GM10266 (cell line): ENCODE measurements at regions not wholly inside any gene's neighbourhood (a gene's known extent, or its start where the extent isn't known, plus 50 kb on each side); places are given as distances from the start of the nearest gene placed in this dataset.

ENCODE experiments used
- DNase-seq: peaks from one replicate; pipeline ENCODE4 v3.0.0; 2012; ENCODE audit errors: extremely low spot score
- TF ChIP-seq, protein P1 (sequence below): IDR thresholded peaks from 2 replicates; pipeline ENCODE4 v1.5.1; 2012; ENCODE audit warnings: mild to moderate bottlenecking, low read depth; ENCODE audit not compliant: control insufficient read depth, insufficient read depth; ENCODE audit errors: missing control alignments

DNA sequence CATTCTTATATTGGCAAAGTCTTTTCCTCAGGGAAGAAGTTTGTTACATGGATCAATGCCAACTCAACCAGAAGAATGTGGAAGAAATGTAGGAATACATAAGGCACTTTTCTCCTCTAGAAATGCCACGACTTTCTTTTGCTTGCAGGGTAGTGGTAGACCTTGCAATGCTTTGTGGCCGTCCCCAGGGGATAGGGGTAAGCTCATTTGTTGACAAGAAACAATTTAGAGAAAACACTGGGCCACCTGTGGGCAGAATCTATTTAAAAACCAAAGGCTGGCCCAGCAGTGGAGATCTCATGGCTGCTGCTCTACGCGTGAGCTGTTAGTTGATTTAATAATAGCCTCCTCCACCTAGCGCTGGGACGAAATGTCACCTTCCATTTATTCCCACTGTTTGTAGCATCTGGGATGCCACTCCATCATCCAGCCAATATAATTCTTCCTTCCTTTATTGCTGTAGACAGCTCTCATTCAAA lies 64.6 kb upstream of the PFN2 start:
- DNase-seq: no peak

DNA sequence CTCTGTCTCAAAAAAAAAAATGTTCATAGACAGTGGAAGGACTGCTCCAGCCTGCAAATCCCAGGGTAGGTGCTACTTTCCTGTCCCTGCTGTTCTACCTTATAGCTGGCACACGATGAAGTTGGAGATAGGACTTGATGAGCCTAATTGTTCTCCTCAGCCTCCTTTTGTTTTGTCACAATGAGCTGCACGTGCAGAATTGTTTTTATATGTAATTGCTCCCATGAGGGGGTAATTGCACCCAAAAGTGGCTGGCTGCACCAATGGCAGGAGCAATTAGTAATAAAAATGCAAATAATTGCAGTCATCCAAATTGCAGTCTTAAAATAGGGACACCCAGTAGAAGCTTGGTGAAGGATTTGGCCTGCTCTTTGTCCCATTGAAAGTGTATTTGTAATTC lies 63.0 kb upstream of the PFN2 start:
- no peak for DNase-seq
- TF ChIP-seq, protein P1, sequence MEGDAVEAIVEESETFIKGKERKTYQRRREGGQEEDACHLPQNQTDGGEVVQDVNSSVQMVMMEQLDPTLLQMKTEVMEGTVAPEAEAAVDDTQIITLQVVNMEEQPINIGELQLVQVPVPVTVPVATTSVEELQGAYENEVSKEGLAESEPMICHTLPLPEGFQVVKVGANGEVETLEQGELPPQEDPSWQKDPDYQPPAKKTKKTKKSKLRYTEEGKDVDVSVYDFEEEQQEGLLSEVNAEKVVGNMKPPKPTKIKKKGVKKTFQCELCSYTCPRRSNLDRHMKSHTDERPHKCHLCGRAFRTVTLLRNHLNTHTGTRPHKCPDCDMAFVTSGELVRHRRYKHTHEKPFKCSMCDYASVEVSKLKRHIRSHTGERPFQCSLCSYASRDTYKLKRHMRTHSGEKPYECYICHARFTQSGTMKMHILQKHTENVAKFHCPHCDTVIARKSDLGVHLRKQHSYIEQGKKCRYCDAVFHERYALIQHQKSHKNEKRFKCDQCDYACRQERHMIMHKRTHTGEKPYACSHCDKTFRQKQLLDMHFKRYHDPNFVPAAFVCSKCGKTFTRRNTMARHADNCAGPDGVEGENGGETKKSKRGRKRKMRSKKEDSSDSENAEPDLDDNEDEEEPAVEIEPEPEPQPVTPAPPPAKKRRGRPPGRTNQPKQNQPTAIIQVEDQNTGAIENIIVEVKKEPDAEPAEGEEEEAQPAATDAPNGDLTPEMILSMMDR: no peak

More for the DNA sequence above, 64.6 kb upstream of the PFN2 start:
- TF ChIP-seq, protein P1: no peak

DNA sequence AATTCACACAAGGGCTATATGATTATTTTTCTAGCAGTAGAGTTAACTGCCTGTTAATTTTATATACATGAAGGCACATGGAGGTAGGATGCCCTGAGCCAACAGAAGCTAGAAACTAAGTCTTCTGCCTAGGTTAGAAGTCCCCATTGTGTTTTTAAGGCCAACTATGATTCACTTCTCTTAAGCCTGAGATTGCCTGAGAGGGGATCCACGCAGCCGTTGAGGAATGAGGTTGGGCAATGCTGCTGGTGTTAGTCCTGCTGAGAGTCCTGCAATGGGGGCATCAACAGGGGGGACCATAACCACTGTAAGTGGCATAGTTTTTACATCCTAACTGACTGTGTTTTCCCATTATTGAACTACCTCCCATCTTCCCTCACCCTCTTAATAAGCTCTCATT lies 60.1 kb upstream of the PFN2 start:
- TF ChIP-seq, protein P1: no peak

DNA sequence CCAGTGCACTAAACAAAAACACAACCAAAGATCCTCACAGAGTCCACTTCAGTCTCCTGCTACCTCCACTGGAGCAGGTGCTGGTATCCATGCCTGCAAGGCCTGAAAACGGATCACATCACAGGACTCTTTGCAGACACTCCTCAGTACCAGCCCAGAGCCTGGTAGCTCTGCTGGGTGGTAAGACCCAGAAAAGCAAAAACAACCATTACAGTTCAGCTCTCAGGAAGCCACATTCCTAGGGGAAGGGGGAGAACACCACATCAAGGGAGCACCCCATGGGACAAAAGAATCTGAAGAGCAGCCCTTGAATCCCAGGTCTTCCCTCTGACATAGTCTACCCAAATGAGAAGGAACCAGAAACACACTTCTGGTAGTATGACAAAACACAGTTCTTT lies 52.5 kb upstream of the PFN2 start:
- TF ChIP-seq, protein P1: no peak
- DNase-seq: no peak

More for the DNA sequence above, 60.1 kb upstream of the PFN2 start:
- no peak for DNase-seq

DNA sequence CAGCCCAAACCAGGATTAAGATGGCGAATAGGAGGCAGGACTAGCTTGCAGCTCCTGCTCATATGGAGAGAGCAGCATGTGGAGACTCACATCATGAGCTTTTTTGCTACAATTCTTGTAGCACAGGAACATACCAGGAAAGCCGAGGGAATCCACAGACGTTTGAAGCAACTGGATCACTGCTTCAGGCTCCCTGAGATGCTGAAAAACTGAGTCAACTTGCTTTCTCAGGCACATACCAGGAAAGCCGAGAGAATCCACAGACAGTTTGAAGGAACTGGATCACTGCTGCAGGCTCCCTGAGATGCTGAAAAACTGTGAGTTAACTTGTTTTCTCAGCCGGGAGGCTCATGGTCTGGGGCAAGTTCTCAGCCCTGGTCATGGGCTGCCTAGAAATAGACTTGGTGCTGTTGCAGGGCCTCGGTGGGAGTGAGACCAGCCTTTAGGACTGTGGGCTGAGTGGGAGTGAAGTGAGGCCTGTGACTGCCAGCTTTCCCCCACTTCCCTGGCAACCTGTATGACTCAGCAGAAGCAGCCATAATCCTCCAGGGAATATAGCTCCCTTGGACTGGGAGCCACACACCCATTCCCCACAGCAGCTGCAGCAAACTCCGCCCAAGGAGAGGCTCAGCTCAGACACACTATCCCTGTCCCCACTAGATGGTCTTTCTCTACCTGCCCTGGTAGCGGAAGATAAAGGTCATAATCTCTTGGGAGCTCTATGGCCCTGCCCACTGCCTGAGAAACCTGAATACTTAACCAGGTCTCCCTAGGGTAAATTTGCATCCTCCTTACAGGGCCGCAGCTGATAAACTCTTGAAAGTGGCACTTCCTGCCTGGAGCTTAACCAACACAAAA lies 51.9 kb upstream of the PFN2 start:
- DNase-seq: no peak
- TF ChIP-seq, protein P1: no peak

DNA sequence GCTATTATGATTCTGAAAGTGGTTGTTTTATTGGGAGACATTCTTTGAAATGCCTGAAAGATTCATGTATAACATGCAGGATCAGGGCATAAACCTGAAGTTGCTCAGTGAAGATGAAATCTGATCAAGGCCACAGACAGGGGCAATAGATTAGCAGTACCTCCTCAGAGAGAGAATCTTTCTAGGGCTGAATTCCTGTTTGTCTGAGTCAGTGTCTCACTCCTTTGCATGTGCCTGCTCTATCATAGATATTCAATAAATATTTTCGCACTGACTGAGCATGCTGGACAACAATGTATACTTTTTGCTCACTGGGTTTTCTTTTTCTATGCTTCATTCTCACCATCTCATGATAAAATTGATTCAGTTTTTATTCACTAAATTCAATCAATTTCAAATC lies 49.8 kb upstream of the PFN2 start:
- DNase-seq: no peak
- TF ChIP-seq, protein P1: no peak
